Eye (tissue), 1 donor: ENCODE measurements at regions not wholly inside any gene's neighbourhood (a gene's known extent, or its start where the extent isn't known, plus 50 kb on each side); places are given as distances from the start of the nearest gene placed in this dataset.

Source experiments
- DNase-seq: peaks from one replicate; pipeline ENCODE4 v3.0.0-alpha.2; 2015

DNA sequence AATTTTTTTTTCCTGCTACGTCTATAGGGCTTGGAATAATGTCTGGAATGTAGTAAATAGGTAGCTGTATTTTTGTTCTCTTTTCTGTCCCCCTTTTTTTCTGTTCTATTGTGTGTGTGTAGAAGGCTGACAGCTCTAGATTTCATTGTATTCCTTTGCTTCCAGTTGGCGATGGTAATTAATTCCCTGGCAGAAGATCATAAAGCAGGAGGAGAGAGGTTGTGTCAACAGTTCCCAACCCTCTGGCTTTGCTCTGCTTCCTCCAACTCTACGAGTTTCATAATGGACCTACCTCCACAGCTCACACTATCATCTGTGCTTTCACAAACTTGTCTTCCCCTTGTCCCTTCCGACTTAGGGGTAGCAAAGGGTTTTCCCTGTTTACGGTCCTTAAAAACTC lies 117.9 kb upstream of the CDH18 start:
- no peak for DNase-seq

DNA sequence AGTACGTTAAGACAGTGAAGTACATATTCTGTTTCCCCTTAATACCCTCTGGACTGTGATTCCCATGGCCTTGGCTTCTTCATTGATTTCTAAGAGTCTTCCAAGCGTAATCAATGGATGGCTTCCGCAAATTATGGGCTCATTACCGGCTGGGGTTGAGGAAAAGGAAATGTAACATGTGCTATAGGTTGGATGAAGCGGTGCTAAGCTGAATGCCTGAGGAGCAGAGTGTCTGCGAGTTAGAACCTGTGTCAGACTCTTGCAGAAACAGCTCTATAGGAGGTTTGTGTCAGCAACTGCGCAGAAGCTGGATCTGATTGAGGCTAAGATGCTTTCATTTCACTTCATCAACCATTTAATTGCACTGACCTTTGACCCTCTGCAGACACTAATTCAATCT lies 114.3 kb upstream of the CDH18 start:
- DNase-seq: peak; percentile 74

DNA sequence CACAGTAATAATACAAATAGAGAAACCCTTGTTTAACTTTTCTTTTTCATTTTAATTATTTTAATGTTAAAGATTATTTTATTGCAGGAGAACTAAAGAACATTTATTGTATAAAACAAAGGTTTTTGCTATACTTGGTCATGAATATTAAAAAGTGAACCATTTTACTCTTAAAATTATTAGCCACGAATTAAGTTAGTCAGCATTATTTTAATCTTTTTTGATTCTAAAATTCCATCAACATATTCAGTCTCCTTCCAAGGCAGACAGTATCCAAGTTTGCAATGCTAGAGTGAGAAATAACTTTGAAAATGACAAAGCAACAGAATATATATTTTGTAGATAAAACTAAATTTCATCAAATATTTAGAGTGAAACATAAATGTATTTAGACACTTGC lies 110.7 kb upstream of the CDH18 start:
- DNase-seq: no peak

DNA sequence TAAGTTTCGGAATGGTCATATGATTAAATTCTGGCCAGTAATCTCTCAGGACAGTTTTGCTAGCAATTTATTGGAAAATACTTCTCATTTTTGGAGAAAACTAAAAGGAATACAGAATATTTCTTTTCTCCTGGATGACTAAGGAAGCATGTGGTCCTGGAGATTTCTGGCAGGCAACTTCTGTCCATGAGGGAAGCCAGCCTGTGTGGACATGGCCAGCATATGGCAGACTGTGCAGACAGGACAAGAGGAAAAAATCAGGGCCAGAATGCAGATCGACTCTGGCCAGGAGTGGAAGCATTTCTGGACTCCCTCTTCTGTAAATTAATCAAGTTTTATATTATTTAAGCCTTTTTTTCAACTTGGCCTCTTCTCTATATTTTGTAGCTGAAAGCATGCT lies 100.4 kb upstream of the CDH18 start:
- DNase-seq: no peak

DNA sequence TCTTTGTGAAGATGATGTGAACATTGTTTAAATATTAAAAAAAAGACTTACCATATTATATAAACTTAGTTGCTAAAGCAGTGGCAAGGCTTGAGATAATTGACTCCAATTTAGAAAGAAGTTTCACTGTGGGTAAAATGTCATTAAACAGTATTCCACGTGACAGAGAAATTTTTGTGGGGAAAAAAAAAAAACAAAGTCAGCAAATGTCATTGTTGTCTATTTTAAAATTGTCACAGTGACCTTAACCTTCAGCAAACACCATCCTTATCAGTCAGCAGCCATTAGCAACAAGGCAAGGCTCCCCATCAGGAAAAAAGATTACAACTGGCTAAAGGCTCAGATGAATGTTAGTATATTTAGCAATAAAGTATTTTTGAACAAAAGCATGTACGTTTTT lies 99.3 kb upstream of the CDH18 start:
- DNase-seq: no peak

DNA sequence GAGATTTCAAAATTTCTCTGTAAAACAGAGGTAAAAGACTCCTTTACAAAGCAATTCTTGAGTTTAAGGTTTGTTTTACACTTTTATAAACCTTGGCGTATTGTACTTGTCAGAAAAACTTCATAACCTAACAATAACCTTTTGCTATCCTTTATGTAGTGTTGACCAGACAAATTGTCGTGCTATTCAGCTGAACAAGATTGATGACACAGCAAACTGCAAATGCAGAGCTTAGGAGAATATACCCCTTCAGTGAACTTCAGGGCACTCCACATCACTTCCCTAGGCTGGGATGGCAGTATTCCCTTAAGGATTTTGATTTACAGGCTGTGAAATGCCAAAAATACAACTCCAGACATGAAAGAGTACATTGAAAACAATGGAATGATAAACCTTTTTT lies 89.2 kb upstream of the CDH18 start:
- no peak for DNase-seq

DNA sequence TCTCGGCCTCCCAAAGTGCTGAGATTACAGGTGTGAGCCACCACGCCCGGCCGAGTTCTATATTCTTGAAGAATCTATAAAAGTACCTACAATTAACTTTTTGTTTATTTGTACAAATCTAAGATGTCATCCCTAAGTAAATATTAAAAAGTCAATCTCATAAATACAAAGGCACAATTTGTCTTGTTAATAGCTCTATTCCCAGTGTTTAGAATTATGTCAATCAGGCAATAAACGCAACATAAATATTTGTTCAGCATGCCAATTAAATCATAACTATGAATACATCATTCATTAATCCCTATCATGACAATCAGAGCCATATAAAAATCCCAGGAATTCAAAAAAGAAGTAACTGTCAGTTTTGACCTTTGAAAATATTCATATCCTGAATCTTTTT lies 68.9 kb upstream of the CDH18 start:
- DNase-seq: no peak

DNA sequence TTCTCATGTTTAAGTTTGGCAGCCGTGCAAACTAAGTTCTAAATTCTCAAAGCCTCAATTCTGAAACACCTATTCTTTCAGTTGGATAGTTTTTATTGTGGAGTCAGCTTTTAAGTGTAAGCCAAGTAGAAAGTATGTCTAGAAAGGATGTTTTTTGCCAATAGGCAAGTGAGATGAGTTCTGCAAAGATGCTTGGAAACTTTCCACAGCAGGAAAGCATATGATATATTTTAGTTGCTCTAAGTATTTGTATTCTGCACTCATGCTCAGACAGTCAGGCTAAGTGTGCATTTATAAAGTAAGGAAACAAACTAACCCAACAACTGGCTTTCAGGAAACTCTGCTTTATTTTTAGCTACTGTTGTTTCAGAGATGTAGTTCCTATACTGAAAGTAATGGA lies 67.3 kb upstream of the CDH18 start:
- DNase-seq: no peak

DNA sequence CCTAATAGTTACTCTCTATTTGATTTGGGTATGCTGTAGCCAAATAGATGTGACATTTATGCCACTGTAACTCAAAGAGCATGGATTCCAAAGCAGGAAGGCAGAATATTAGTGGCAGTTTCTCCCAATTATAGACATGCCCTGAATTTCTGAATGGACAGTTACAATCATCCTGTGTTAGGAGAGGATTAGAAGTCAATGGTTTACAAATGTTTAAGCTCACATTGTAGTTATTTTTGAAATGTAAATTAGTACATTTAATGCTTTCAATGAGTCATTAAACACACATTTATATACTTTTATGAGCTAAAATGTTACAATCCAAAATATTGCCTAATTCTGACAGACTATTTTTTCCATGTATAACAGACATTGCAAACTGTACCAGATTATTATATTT lies 62.3 kb upstream of the CDH18 start:
- no peak for DNase-seq

DNA sequence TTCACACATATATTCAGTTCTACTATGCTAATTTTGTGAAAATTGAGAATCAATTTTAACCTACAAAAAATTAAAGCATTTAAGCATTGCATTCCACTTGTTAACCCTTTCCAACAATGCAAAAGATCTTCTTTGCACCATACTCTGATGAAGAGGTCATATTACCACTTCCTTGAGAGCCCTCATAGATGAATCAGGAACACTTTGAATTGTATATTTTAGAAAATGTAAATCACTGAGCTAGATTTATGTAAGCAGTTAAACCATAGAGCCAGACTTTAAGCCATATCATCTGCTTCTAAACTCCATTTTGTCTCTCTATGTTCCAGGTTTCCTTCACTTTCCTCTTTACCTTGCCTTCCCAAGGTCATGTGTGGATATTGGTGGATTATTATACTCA lies 56.5 kb upstream of the CDH18 start:
- DNase-seq: no peak

DNA sequence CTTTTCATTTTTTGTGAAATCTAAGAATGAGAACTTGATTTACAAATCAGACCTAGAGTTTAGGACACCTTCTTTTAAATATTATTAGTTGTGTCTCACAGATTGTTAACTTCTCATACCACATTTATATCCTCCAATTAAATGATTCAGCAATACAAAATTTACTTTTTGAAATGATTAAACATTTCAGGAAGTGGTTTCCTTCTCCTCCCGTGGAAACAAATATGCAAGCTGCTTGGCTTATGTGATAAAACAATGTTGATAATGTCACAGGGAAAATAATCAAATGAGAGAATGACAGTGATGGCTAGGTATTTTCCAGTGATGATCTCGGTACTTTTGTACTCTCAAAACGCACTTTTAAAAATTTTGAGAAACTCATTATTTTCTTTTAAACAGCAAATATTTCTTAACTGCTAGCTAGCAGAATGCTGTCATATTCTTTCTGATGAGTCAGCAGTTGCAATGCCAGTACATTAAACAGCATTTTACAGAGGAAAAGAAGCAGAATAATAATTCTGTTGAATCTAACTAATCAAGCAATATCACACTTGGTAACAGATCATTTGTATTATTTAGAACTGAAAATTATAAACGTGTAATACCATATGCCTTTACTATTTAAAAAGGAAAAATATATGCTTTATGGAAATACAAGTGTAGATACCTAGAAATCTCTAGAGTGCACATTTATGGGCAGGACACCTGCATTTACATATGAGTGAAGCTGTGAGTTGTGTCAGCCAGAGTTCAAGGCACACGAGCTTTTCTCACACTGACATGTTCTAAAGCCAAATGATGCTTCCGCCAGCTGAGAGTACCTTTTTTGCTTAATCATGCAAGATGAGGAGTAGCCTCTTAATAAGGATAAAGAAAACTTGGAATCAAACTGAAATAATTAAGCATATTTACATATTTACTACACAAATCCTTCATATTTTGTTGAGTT lies 53.6 kb upstream of the CDH18 start:
- DNase-seq: no peak

DNA sequence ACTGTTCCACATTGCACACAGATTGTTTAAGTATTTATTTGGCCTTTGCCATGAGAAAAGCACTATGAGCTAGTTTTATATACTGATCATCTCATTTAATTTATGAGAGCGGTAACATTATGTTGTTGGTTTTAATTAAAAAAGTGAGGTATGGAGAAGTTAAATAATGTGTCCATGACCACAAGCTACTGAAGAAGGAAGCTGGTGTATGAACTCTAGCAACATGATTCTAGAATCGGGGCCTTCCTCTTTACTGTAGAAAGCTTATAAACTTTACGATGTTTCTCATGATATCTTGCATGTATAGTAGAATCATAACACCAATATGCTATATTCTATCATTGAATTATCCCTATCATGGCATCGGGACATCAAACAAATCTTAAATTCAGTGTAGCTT lies 52.9 kb upstream of the CDH18 start:
- no peak for DNase-seq
